ENCODE measurements at regions not wholly inside any gene's neighbourhood (a gene's known extent, or its start where the extent isn't known, plus 50 kb on each side); places are given as distances from the start of the nearest gene placed in this dataset.

- DNase-seq (ENCODE audit: low spot score): no peak
- Histone ChIP-seq H2AK5ac (ENCODE audit: low read depth, low read length) (no peak overlapping the region), H3K4me2 (ENCODE audit: insufficient read depth, low read length, poor library complexity, severe bottlenecking) (no peak overlapping the region), H3K9ac (ENCODE audit: low read depth, low read length, poor library complexity) (no peak overlapping the region), H3K9me3 (replicated peaks in 1 of 2; ENCODE audit: control insufficient read depth in 2 of 2, insufficient read depth in 1 of 2, low read depth in 1 of 2, low read length in 2 of 2) (no peaks in the 10 kb centered on the region), H4K8ac (ENCODE audit: low read depth, low read length) (no peak overlapping the region), H3K18ac (ENCODE audit: low read length) (no peak overlapping the region), H3K14ac (ENCODE audit: low read length) (no peak overlapping the region), H2BK120ac (ENCODE audit: low read depth, low read length) (no peak overlapping the region), H3K27ac (replicated peaks; ENCODE audit: low read length) (no peak overlapping the region), H2BK12ac (ENCODE audit: low read length) (no peak overlapping the region), H3K23ac (ENCODE audit: low read depth, low read length, poor library complexity) (no peak overlapping the region), H3K79me1 (ENCODE audit: low read depth, low read length) (no peaks in the 10 kb centered on the region), H3K4me1 (ENCODE audit: control insufficient read depth in 2 of 2, insufficient read depth in 1 of 2, low read depth in 1 of 2, low read length in 2 of 2) (peaks cover 3 to 7% of the 10 kb centered on the region in 2 donors), H2BK5ac (ENCODE audit: low read length) (no peak overlapping the region), H3K4me3 (ENCODE audit: low read length in 2 of 2) (no peak overlapping the region), H3K27me3 (ENCODE audit: control insufficient read depth in 3 of 3, insufficient read depth in 3 of 3, low read depth in 1 of 3, low read length in 3 of 3) (no peaks in the 10 kb centered on the region), H4K91ac (ENCODE audit: low read depth, low read length, poor library complexity) (no peak overlapping the region), H2AFZ (ENCODE audit: low read length) (no peak overlapping the region), H3K4ac (ENCODE audit: low read length) (no peak overlapping the region), H3K36me3 (replicated peaks in 1 of 2; ENCODE audit: control insufficient read depth in 2 of 2, insufficient read depth in 2 of 2, low read length in 2 of 2) (no peaks in the 10 kb centered on the region), H2BK15ac (ENCODE audit: low read length) (no peak overlapping the region)
- whole genome bisulfite sequencing, 2 donors (ENCODE audit: extremely low coverage in 2 of 2, insufficient read length in 2 of 2, insufficient replicate concordance in 1 of 2): no CpG with 5 or more reads among the region's 3 CpGs
These were observed 77.5 kb upstream of the ITPRID2 start for GRCh38 chr2:181814057-181814491.

- H3K36me3 ChIP-seq (replicated peaks in 1 of 2; ENCODE audit: control insufficient read depth in 2 of 2, insufficient read depth in 2 of 2, low read length in 2 of 2): no peaks in the 10 kb centered on the region
- no peak overlapping the region for H2BK5ac ChIP-seq (ENCODE audit: low read length)
- peak overlapping the region; percentile 51 for H2AFZ ChIP-seq (ENCODE audit: low read length)
- no peak overlapping the region for H2BK15ac ChIP-seq (ENCODE audit: low read length)
- H3K18ac ChIP-seq (ENCODE audit: low read length): no peak overlapping the region
- H3K27ac ChIP-seq (replicated peaks; ENCODE audit: low read length): no peak overlapping the region
- H3K27me3 ChIP-seq (ENCODE audit: control insufficient read depth in 3 of 3, insufficient read depth in 3 of 3, low read depth in 1 of 3, low read length in 3 of 3): no peaks in the 10 kb centered on the region
- no peaks in the 10 kb centered on the region for H3K9me3 ChIP-seq (replicated peaks in 1 of 2; ENCODE audit: control insufficient read depth in 2 of 2, insufficient read depth in 1 of 2, low read depth in 1 of 2, low read length in 2 of 2)
- H2BK12ac ChIP-seq (ENCODE audit: low read length): no peak overlapping the region
- no peak overlapping the region for H4K8ac ChIP-seq (ENCODE audit: low read depth, low read length)
- H3K9ac ChIP-seq (ENCODE audit: low read depth, low read length, poor library complexity): no peak overlapping the region
- H3K4me2 ChIP-seq (ENCODE audit: insufficient read depth, low read length, poor library complexity, severe bottlenecking): no peak overlapping the region
- H3K4me1 ChIP-seq (ENCODE audit: control insufficient read depth in 2 of 2, insufficient read depth in 1 of 2, low read depth in 1 of 2, low read length in 2 of 2): no peaks in the 10 kb centered on the region
- no peaks in the 10 kb centered on the region for H3K79me1 ChIP-seq (ENCODE audit: low read depth, low read length)
- no peak overlapping the region for H3K14ac ChIP-seq (ENCODE audit: low read length)
- DNase-seq (ENCODE audit: low spot score): no peak
- no peak overlapping the region for H4K91ac ChIP-seq (ENCODE audit: low read depth, low read length, poor library complexity)
- H3K4ac ChIP-seq (ENCODE audit: low read length): no peak overlapping the region
- H3K23ac ChIP-seq (ENCODE audit: low read depth, low read length, poor library complexity): no peak overlapping the region
- no peak overlapping the region for H2BK120ac ChIP-seq (ENCODE audit: low read depth, low read length)
- H3K4me3 ChIP-seq (ENCODE audit: low read length in 2 of 2): no peak overlapping the region
- no peak overlapping the region for H2AK5ac ChIP-seq (ENCODE audit: low read depth, low read length)
These were observed 74.0 kb upstream of the ITPRID2 start for GRCh38 chr2:181817509-181817908.

GRCh38 chr2:181818058-181818680, 73.4 kb upstream of the ITPRID2 start:
- H3K36me3 ChIP-seq (replicated peaks in 1 of 2; ENCODE audit: control insufficient read depth in 2 of 2, insufficient read depth in 2 of 2, low read length in 2 of 2): no peaks in the 10 kb centered on the region
- no peak overlapping the region for H3K23ac ChIP-seq (ENCODE audit: low read depth, low read length, poor library complexity)
- no peak overlapping the region for H3K27ac ChIP-seq (replicated peaks; ENCODE audit: low read length)
- no peak overlapping the region for H2AK5ac ChIP-seq (ENCODE audit: low read depth, low read length)
- no peak overlapping the region for H3K4ac ChIP-seq (ENCODE audit: low read length)
- H3K18ac ChIP-seq (ENCODE audit: low read length): no peak overlapping the region
- H3K9ac ChIP-seq (ENCODE audit: low read depth, low read length, poor library complexity): no peak overlapping the region
- no peaks in the 10 kb centered on the region for H3K27me3 ChIP-seq (ENCODE audit: control insufficient read depth in 3 of 3, insufficient read depth in 3 of 3, low read depth in 1 of 3, low read length in 3 of 3)
- no peak overlapping the region for H4K8ac ChIP-seq (ENCODE audit: low read depth, low read length)
- H3K14ac ChIP-seq (ENCODE audit: low read length): no peak overlapping the region
- H2BK12ac ChIP-seq (ENCODE audit: low read length): no peak overlapping the region
- no peak overlapping the region for H2BK5ac ChIP-seq (ENCODE audit: low read length)
- no peaks in the 10 kb centered on the region for H3K79me1 ChIP-seq (ENCODE audit: low read depth, low read length)
- H2BK15ac ChIP-seq (ENCODE audit: low read length): no peak overlapping the region
- H3K4me3 ChIP-seq (ENCODE audit: low read length in 2 of 2): no peak overlapping the region
- H3K4me1 ChIP-seq (ENCODE audit: control insufficient read depth in 2 of 2, insufficient read depth in 1 of 2, low read depth in 1 of 2, low read length in 2 of 2): no peaks in the 10 kb centered on the region
- no peak overlapping the region for H4K91ac ChIP-seq (ENCODE audit: low read depth, low read length, poor library complexity)
- no peak overlapping the region for H2BK120ac ChIP-seq (ENCODE audit: low read depth, low read length)
- DNase-seq (ENCODE audit: low spot score): no peak
- no peak overlapping the region for H2AFZ ChIP-seq (ENCODE audit: low read length)
- no peaks in the 10 kb centered on the region for H3K9me3 ChIP-seq (replicated peaks in 1 of 2; ENCODE audit: control insufficient read depth in 2 of 2, insufficient read depth in 1 of 2, low read depth in 1 of 2, low read length in 2 of 2)
- WGBS, 2 donors (ENCODE audit: extremely low coverage in 2 of 2, insufficient read length in 2 of 2, insufficient replicate concordance in 1 of 2): no CpG with 5 or more reads among the region's 1 CpG
- H3K4me2 ChIP-seq (ENCODE audit: insufficient read depth, low read length, poor library complexity, severe bottlenecking): no peak overlapping the region

GRCh38 chr2:181818840-181819239, 72.7 kb upstream of the ITPRID2 start:
- no peak overlapping the region for H2BK15ac ChIP-seq (ENCODE audit: low read length)
- H3K4me3 ChIP-seq (ENCODE audit: low read length in 2 of 2): no peak overlapping the region
- no peaks in the 10 kb centered on the region for H3K9me3 ChIP-seq (replicated peaks in 1 of 2; ENCODE audit: control insufficient read depth in 2 of 2, insufficient read depth in 1 of 2, low read depth in 1 of 2, low read length in 2 of 2)
- no peak overlapping the region for H4K8ac ChIP-seq (ENCODE audit: low read depth, low read length)
- H3K4me2 ChIP-seq (ENCODE audit: insufficient read depth, low read length, poor library complexity, severe bottlenecking): no peak overlapping the region
- no peaks in the 10 kb centered on the region for H3K79me1 ChIP-seq (ENCODE audit: low read depth, low read length)
- no peak overlapping the region for H3K18ac ChIP-seq (ENCODE audit: low read length)
- no peak overlapping the region for H4K91ac ChIP-seq (ENCODE audit: low read depth, low read length, poor library complexity)
- no peak for DNase-seq (ENCODE audit: low spot score)
- no peak overlapping the region for H3K27ac ChIP-seq (replicated peaks; ENCODE audit: low read length)
- no peak overlapping the region for H2BK120ac ChIP-seq (ENCODE audit: low read depth, low read length)
- H2BK5ac ChIP-seq (ENCODE audit: low read length): no peak overlapping the region
- no peak overlapping the region for H3K9ac ChIP-seq (ENCODE audit: low read depth, low read length, poor library complexity)
- no peaks in the 10 kb centered on the region for H3K36me3 ChIP-seq (replicated peaks in 1 of 2; ENCODE audit: control insufficient read depth in 2 of 2, insufficient read depth in 2 of 2, low read length in 2 of 2)
- H3K27me3 ChIP-seq (ENCODE audit: control insufficient read depth in 3 of 3, insufficient read depth in 3 of 3, low read depth in 1 of 3, low read length in 3 of 3): no peaks in the 10 kb centered on the region
- no peak overlapping the region for H3K23ac ChIP-seq (ENCODE audit: low read depth, low read length, poor library complexity)
- no peak overlapping the region for H3K4ac ChIP-seq (ENCODE audit: low read length)
- H3K14ac ChIP-seq (ENCODE audit: low read length): no peak overlapping the region
- no peak overlapping the region for H2AK5ac ChIP-seq (ENCODE audit: low read depth, low read length)
- WGBS, 2 donors (ENCODE audit: extremely low coverage in 2 of 2, insufficient read length in 2 of 2, insufficient replicate concordance in 1 of 2): no CpG with 5 or more reads among the region's 1 CpG
- peak overlapping the region; percentile 51 for H2AFZ ChIP-seq (ENCODE audit: low read length)
- no peak overlapping the region for H2BK12ac ChIP-seq (ENCODE audit: low read length)
- H3K4me1 ChIP-seq (ENCODE audit: control insufficient read depth in 2 of 2, insufficient read depth in 1 of 2, low read depth in 1 of 2, low read length in 2 of 2): no peaks in the 10 kb centered on the region

All from neuronal stem cell (in vitro differentiated cells).